CD1c-positive myeloid dendritic cell (primary cell): ENCODE measurements at regions not wholly inside any gene's neighbourhood (a gene's known extent, or its start where the extent isn't known, plus 50 kb on each side); places are given as distances from the start of the nearest gene placed in this dataset.

Experiments
- DNase-seq: peaks from one replicate; pipeline ENCODE4 v3.0.0-alpha.2; 2016; ENCODE audit errors: extremely low spot score

GRCh38 chr13:73404581-73404980 is 345.8 kb downstream of the KLF5 start:
- DNase-seq, result no peak

GRCh38 chr13:73403355-73404120 is 344.7 kb downstream of the KLF5 start:
- no peak for DNase-seq

- DNase-seq, result no peak
Observed at GRCh38 chr13:73401769-73402168, 343.0 kb downstream of the KLF5 start.

- no peak for DNase-seq
Observed at GRCh38 chr13:73399347-73400216, 340.8 kb downstream of the KLF5 start.

DNA sequence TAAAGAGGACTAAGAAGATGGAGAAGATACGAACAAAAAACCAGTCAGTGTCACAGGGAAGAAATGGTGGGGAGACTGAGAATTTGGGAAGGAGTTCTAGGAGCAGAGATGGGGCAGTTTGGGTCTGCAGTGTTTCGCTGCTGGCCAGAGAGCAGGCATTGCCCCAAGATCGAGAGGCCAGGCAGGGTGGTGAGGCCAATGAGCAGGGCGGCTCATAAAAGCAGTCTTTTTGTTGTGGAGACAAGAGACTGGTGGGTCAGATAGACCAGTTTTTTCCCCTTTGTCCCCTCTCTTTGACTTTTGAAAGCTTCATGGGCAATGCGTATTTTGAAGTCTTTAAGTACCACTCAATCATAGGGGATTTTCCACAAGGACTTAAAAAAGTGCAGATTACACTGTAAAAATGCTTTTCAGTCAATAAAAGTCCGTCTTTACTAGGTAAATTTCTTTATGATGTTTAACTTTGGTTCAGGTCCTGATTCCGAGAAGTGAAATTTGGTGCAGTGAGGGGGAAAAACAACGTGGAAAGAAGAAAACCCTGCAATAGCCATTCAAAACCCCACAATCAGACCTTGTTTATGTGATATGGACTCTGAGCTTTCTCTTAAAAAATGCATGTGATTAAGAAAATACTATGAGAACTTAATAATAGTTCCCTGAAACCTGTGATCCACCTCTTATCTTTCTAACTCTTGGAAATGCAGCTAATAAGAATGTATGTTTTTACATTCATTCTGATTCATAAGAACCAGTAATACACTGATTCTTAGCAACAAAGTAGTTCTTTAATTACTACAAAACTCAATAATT is 338.9 kb downstream of the KLF5 start:
- no peak for DNase-seq

DNA sequence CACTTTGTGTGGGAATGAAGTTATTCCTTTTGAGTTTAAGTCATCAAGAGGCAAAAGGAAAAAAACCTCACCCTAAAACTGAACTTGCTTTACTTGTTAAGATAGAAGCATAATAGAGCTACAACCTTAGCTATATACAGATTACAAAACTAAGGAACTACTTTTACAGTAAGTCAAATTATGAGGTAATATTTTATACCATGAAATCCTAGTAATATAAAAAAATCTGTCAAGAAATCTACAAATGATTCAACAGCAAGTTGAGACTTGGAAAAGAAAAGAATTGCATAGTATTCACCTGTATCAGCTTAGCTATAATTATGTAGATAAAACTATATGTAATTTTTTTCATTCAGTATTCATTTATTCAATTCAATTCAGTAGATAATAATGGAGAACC is 335.3 kb downstream of the KLF5 start:
- DNase-seq, result no peak

- DNase-seq, result no peak
Observed at GRCh38 chr13:73390100-73390499, 331.3 kb downstream of the KLF5 start.

GRCh38 chr13:73388586-73388985 is 329.8 kb downstream of the KLF5 start:
- DNase-seq, result no peak

DNA sequence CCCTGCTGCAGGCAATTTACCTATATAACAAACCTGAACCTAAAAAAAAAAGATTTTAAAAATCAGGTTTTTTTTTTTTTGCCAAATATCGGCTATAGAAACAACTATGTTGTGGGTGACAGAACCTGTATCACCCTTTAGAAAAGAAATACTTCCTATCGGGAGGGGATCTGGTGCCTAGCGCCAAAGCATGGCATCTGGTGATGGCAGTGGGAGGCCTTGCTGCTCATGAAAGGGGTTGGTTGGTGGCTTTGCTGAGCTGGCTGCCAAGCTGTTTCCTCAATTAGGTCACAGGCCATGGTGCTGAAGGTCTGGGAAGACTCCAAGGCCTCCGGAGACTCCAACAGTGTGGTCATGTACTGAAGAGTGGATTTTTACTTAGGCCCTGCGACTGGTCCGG is 328.5 kb downstream of the KLF5 start:
- no peak for DNase-seq

GRCh38 chr13:73385848-73386247 is 327.0 kb downstream of the KLF5 start:
- DNase-seq, result no peak

GRCh38 chr13:73372666-73373627 is 314.1 kb downstream of the KLF5 start:
- no peak for DNase-seq

GRCh38 chr13:73370066-73370465 is 311.3 kb downstream of the KLF5 start:
- no peak for DNase-seq

DNA sequence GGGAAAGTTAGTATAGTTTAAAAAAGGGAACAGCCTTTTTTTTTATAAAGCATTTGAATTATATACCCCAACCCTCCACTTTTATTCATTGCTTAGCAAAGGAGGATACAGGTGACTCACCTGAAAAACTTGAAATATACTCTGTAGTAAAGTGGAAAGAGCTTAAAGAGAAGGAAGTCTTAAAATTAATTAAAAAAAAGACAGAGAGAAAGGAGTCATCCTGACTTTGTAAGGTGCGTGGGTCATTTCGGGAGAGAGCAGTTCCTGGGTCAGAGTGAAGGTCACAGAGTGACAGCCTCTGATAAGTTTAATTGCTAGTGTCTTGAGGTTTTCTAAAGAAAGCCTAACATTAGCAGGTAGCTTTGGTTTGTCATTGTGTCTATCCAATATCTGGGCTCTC is 310.3 kb downstream of the KLF5 start:
- DNase-seq, result no peak

DNA sequence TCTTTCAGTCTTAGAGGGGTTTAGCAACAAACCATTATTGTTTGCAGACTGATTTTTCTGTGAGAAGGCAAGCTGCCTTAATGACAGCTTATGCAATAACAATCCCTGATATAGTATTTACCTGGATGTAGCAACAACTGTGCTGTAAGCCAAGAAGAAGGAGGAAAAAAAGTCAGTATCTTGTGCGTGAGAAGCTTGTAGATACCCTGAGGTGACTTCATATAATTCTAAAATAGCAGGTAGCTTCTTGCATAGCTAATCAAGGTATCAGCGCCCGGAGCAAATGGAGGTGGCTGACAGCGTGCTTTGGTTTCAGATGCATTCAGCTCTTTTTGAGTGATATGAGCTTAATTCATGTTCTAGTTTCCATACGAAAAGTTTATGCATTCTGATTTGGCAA is 309.8 kb downstream of the KLF5 start:
- no peak for DNase-seq

GRCh38 chr13:73367886-73368285 is 309.1 kb downstream of the KLF5 start:
- DNase-seq, result no peak

- no peak for DNase-seq
Observed at GRCh38 chr13:73366241-73366640, 307.4 kb downstream of the KLF5 start.

DNA sequence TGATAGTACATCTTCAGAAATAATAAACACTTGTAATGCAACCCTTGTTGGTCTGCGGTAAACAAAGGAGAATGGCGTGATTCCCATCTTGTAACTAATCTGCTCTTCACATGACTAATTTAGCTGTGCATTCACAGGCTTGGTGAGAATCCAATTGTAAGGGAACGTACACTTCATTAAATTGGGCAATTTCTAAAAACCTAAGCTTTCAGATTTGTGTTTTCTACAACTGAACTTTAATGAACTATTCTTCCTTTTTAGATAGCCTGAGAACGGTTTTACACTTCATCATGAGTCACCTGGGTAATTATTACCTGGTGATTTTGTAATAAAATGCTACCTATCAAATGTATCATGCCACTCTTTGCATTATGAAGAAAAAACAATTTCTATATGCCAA is 306.9 kb downstream of the KLF5 start:
- DNase-seq, result no peak

GRCh38 chr13:73365252-73365651 is 306.4 kb downstream of the KLF5 start:
- no peak for DNase-seq

- DNase-seq, result no peak
Observed at GRCh38 chr13:73364736-73365135, 305.9 kb downstream of the KLF5 start.

- DNase-seq, result no peak
Observed at GRCh38 chr13:73358606-73359095, 299.8 kb downstream of the KLF5 start.

DNA sequence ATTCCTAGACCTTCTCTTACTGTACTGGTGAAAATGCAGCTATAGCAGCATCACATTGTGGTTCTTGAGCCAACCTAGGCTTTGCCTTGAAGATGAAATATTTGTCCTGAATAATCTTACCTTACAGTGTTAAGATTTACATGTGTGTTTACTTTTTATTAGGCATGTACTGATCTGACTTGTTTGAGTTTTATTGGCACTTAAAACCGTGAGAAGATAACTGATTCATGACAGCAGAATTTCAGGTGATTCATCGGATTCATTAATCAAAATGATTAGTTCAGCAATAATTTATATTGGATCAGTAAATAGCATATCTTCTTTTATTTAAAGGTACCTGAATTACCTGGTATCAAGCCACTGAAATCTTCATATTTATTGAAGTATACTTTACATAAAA is 296.3 kb downstream of the KLF5 start:
- DNase-seq, result no peak
